RWPE2 (cell line): ENCODE measurements at regions not wholly inside any gene's neighbourhood (a gene's known extent, or its start where the extent isn't known, plus 50 kb on each side); places are given as distances from the start of the nearest gene placed in this dataset.

Source experiments
- ATAC-seq: fragments of 200-7000 bp; cut with Tn5 transposase; 3 replicates; pipeline ENCODE4 v1.9.1; 2021; ENCODE audit warnings: low read depth
- DNase-seq: peaks from one replicate; pipeline ENCODE4 v3.0.0-alpha.2; 2020; ENCODE audit warnings: low spot score
- H3K27ac ChIP-seq: fragments of 450-650 bp; 2 replicates; pipeline ENCODE4 v1.5.1; 2017; ENCODE audit warnings: mild to moderate bottlenecking; ENCODE audit not compliant: poor library complexity, severe bottlenecking
- H3K27me3 ChIP-seq: fragments of 250-450 bp; sonication (Bioruptor Pico); 2 replicates; pipeline ENCODE4 v1.5.1; 2021; ENCODE audit warnings: mild to moderate bottlenecking, moderate library complexity; ENCODE audit not compliant: insufficient read depth, poor library complexity, severe bottlenecking
- H3K36me3 ChIP-seq: fragments of 250-450 bp; sonication (Bioruptor Pico); 2 replicates; pipeline ENCODE4 v1.5.1; 2020; ENCODE audit warnings: low read depth, mild to moderate bottlenecking, moderate library complexity
- H3K4me1 ChIP-seq: fragments of 250-450 bp; sonication (Bioruptor Pico); 2 replicates; pipeline ENCODE4 v1.5.1; 2021; ENCODE audit warnings: mild to moderate bottlenecking, moderate library complexity; ENCODE audit not compliant: insufficient read depth, poor library complexity, severe bottlenecking
- H3K4me3 ChIP-seq: fragments of 250-450 bp; sonication (Bioruptor Pico); 2 replicates; pipeline ENCODE4 v1.5.1; 2021; ENCODE audit warnings: mild to moderate bottlenecking, moderate library complexity; ENCODE audit not compliant: severe bottlenecking
- H3K9me3 ChIP-seq: fragments of 250-450 bp; sonication (Bioruptor Pico); 2 replicates; pipeline ENCODE4 v1.5.1; 2021; ENCODE audit warnings: mild to moderate bottlenecking, moderate library complexity; ENCODE audit not compliant: severe bottlenecking
- CTCF ChIP-seq: fragments of 450-650 bp; IDR thresholded peaks from one replicate; pipeline ENCODE4 v1.5.1; 2017; ENCODE audit warnings: mild to moderate bottlenecking, moderate library complexity; ENCODE audit not compliant: poor library complexity, severe bottlenecking

- peaks cover 14% of the 10 kb centered on the region for H3K4me1 ChIP-seq
- peaks cover 4% of the 10 kb centered on the region for H3K27me3 ChIP-seq
- H3K9me3 ChIP-seq: no peaks in the 10 kb centered on the region
- TF ChIP-seq CTCF: no peak
- no peak for DNase-seq
- no peaks in the 10 kb centered on the region for H3K36me3 ChIP-seq
- no peak for ATAC-seq
- no peak overlapping the region for H3K4me3 ChIP-seq
- no peak overlapping the region for H3K27ac ChIP-seq
These were observed 1112.7 kb downstream of the LRFN5 start for GRCh38 chr14:42719391-42719790.

GRCh38 chr14:42715316-42715715, 1108.6 kb downstream of the LRFN5 start:
- Histone ChIP-seq H3K27me3 (no peaks in the 10 kb centered on the region), H3K9me3 (no peaks in the 10 kb centered on the region), H3K27ac (peak overlapping the region; percentile 26), H3K36me3 (no peaks in the 10 kb centered on the region), H3K4me3 (no peak overlapping the region), H3K4me1 (peaks cover 14% of the 10 kb centered on the region)
- no peak for TF ChIP-seq CTCF
- peak; percentile 85 for ATAC-seq
- DNase-seq: no peak

- Histone ChIP-seq H3K27me3 (peaks cover 3% of the 10 kb centered on the region), H3K4me3 (no peak overlapping the region), H3K4me1 (peaks cover 8% of the 10 kb centered on the region), H3K36me3 (no peaks in the 10 kb centered on the region), H3K27ac (no peak overlapping the region), H3K9me3 (no peaks in the 10 kb centered on the region)
- no peak for TF ChIP-seq CTCF
- no peak for ATAC-seq
- DNase-seq: no peak
These were observed 1103.4 kb downstream of the LRFN5 start for GRCh38 chr14:42710071-42710470.

GRCh38 chr14:42703501-42703900, 1096.8 kb downstream of the LRFN5 start:
- Histone ChIP-seq H3K36me3 (no peaks in the 10 kb centered on the region), H3K27me3 (peaks cover 28% of the 10 kb centered on the region)
- no peak for DNase-seq

More at GRCh38 chr14:42703501-42703900, 1096.8 kb downstream of the LRFN5 start:
- ATAC-seq: no peak
- H3K9me3 ChIP-seq: no peaks in the 10 kb centered on the region
- no peak overlapping the region for H3K4me3 ChIP-seq
- H3K27ac ChIP-seq: no peak overlapping the region
- H3K4me1 ChIP-seq: no peaks in the 10 kb centered on the region
- TF ChIP-seq CTCF: no peak
